ENCODE measurements at regions not wholly inside any gene's neighbourhood (a gene's known extent, or its start where the extent isn't known, plus 50 kb on each side); places are given as distances from the start of the nearest gene placed in this dataset.

- Mint-ChIP-seq H3K27me3 (ENCODE audit: low read depth) (no peaks in the 10 kb centered on the region), H3K9me3 (peaks cover 23% of the 10 kb centered on the region), H3K36me3 (peaks cover 7% of the 10 kb centered on the region), H3K27ac (no peak overlapping the region), H3K4me3 (no peak overlapping the region), H3K4me1 (peaks cover 15% of the 10 kb centered on the region)
- no peak for ATAC-seq
- ChIA-PET POLR2A (no interaction called here), CTCF (interaction anchor here (0.6 kb wide), 1 partner anchor 82 kb away, joined by 4 read pairs; no protein-coding TSS in a partner anchor)
- TF ChIP-seq AFF4 (CRISPR knock-in tag; IDR thresholded peaks at IDR 0.05; ENCODE audit: borderline replicate concordance), result no peak
- TF ChIP-seq NFYB (CRISPR knock-in tag; conservative IDR thresholded peaks at IDR 0.05; ENCODE audit: low read depth), result no peak
- no peak for TF ChIP-seq USF1 (CRISPR knock-in tag; IDR thresholded peaks at IDR 0.05)
- no peak for TF ChIP-seq ZNF317 (CRISPR knock-in tag; IDR thresholded peaks at IDR 0.05; ENCODE audit: borderline replicate concordance, low read depth)
- no peak for DNase-seq (ENCODE audit: low spot score)
Measured at GRCh38 chr12:41661141-41661765, 473.1 kb downstream of the PDZRN4 start.

- ATAC-seq (no peak), DNase-seq (ENCODE audit: low spot score) (no peak)
- Mint-ChIP-seq H3K27ac (no peak overlapping the region), H3K4me1 (peaks cover 3% of the 10 kb centered on the region), H3K27me3 (ENCODE audit: low read depth) (no peaks in the 10 kb centered on the region), H3K36me3 (peaks cover 4% of the 10 kb centered on the region; the same call in 1 of the 2 replicates), H3K4me3 (no peak overlapping the region), H3K9me3 (peaks cover 20% of the 10 kb centered on the region)
- ChIA-PET CTCF (no interaction called here), POLR2A (no interaction called here)
- TF ChIP-seq ZMAT4 (CRISPR knock-in tag; IDR thresholded peaks at IDR 0.05) (no peak), ZNF416 (CRISPR knock-in tag; IDR thresholded peaks at IDR 0.05) (no peak), ATF1 (CRISPR knock-in tag; IDR thresholded peaks at IDR 0.05) (no peak), USF2 (CRISPR knock-in tag; IDR thresholded peaks at IDR 0.05) (no peak), NR1H2 (CRISPR knock-in tag; IDR thresholded peaks at IDR 0.05) (no peak), OVOL2 (CRISPR knock-in tag; IDR thresholded peaks at IDR 0.05; ENCODE audit: borderline replicate concordance) (no peak), AFF4 (CRISPR knock-in tag; IDR thresholded peaks at IDR 0.05; ENCODE audit: borderline replicate concordance) (no peak), TEAD1 (CRISPR knock-in tag; IDR thresholded peaks at IDR 0.05) (no peak), STAT6 (CRISPR knock-in tag; conservative IDR thresholded peaks at IDR 0.05; ENCODE audit: low read depth) (no peak), ZNF512 (CRISPR knock-in tag; IDR thresholded peaks at IDR 0.05; ENCODE audit: borderline replicate concordance) (no peak), ERG (CRISPR knock-in tag; IDR thresholded peaks at IDR 0.05) (no peak), ZNF425 (CRISPR knock-in tag; conservative IDR thresholded peaks at IDR 0.05) (no peak)
Measured at GRCh38 chr12:41656454-41656853, 468.3 kb downstream of the PDZRN4 start.

All from WTC11 (cell line).